ENCODE measurements at regions not wholly inside any gene's neighbourhood (a gene's known extent, or its start where the extent isn't known, plus 50 kb on each side); places are given as distances from the start of the nearest gene placed in this dataset.
"Not testable (repeated sequence)": the region's sequence is repeated elsewhere in the genome, so short reads cannot be mapped to it uniquely, and the experiment has no call there.

GRCh38 chr16:16884451-16884850 lies 505.5 kb downstream of the NPIPA7 start:
- DNase-seq, result no peak

- no peak for DNase-seq
Observed at GRCh38 chr16:16887193-16887592, 508.3 kb downstream of the NPIPA7 start.

- no peak for DNase-seq
Observed at GRCh38 chr16:16890964-16891363, 512.0 kb downstream of the NPIPA7 start.

GRCh38 chr16:16904601-16905000 lies 525.7 kb downstream of the NPIPA7 start:
- no peak for DNase-seq

GRCh38 chr16:16905850-16906249 lies 526.9 kb downstream of the NPIPA7 start:
- no peak for DNase-seq

- DNase-seq, result no peak
Observed at GRCh38 chr16:16907089-16907488, 528.1 kb downstream of the NPIPA7 start.

GRCh38 chr16:16908077-16908476 lies 529.1 kb downstream of the NPIPA7 start:
- no peak for DNase-seq

GRCh38 chr16:16909126-16909525 lies 530.2 kb downstream of the NPIPA7 start:
- no peak for DNase-seq

GRCh38 chr16:16910666-16911065 lies 531.7 kb downstream of the NPIPA7 start:
- no peak for DNase-seq

GRCh38 chr16:16915771-16916170 lies 536.8 kb downstream of the NPIPA7 start:
- DNase-seq, result no peak

- no peak for DNase-seq
Observed at GRCh38 chr16:16917191-16917785, 538.3 kb downstream of the NPIPA7 start.

- DNase-seq, result no peak
Observed at GRCh38 chr16:16923479-16923878, 544.5 kb downstream of the NPIPA7 start.

- DNase-seq, result no peak
Observed at GRCh38 chr16:16924613-16925012, 545.7 kb downstream of the NPIPA7 start.

GRCh38 chr16:16925432-16925831 lies 545.3 kb downstream of the XYLT1 start:
- no peak for DNase-seq

GRCh38 chr16:16928532-16929109 lies 542.1 kb downstream of the XYLT1 start:
- no peak for DNase-seq

GRCh38 chr16:16930309-16931000 lies 540.3 kb downstream of the XYLT1 start:
- DNase-seq, result no peak

- no peak for DNase-seq
Observed at GRCh38 chr16:16933861-16934260, 536.9 kb downstream of the XYLT1 start.

GRCh38 chr16:16934660-16935059 lies 536.1 kb downstream of the XYLT1 start:
- DNase-seq, result no peak

- DNase-seq, result not testable (repeated sequence)
Observed at GRCh38 chr16:16935909-16936308, 534.9 kb downstream of the XYLT1 start.

- DNase-seq, result no peak
Observed at GRCh38 chr16:16937576-16937975, 533.2 kb downstream of the XYLT1 start.

- DNase-seq, result no peak
Observed at GRCh38 chr16:16938009-16938408, 532.8 kb downstream of the XYLT1 start.

GRCh38 chr16:16938980-16939379 lies 531.8 kb downstream of the XYLT1 start:
- no peak for DNase-seq

GRCh38 chr16:16940351-16940750 lies 530.4 kb downstream of the XYLT1 start:
- DNase-seq, result no peak

- DNase-seq, result not testable (repeated sequence)
Observed at GRCh38 chr16:16942849-16943248, 527.9 kb downstream of the XYLT1 start.

Data from right forelimb (tissue), 1 donor.